Mucosa of descending colon (tissue), 3 donors: ENCODE measurements at regions not wholly inside any gene's neighbourhood (a gene's known extent, or its start where the extent isn't known, plus 50 kb on each side); places are given as distances from the start of the nearest gene placed in this dataset.

Experiments used
- ATAC-seq: fragments of 200-7000 bp; cut with Tn5 transposase; one replicate; pipeline ENCODE4 v1.9.1; 2020; ENCODE audit warnings: mild to moderate bottlenecking, moderate library complexity
- DNase-seq, 3 donors: peaks; one replicate each; pipeline ENCODE4 v3.0.0-alpha.2; 2020
- H3K36me3 ChIP-seq: fragments of 200-600 bp; one replicate; pipeline ENCODE4 v1.8.0; 2021; ENCODE audit warnings: low read depth, mild to moderate bottlenecking
- H3K4me1 ChIP-seq: fragments of 200-600 bp; one replicate; pipeline ENCODE4 v1.8.0; 2021; ENCODE audit warnings: low read depth, mild to moderate bottlenecking
- H3K4me3 ChIP-seq: fragments of 200-600 bp; one replicate; pipeline ENCODE4 v1.8.0; 2021; ENCODE audit warnings: mild to moderate bottlenecking
- H3K9me3 ChIP-seq: fragments of 200-600 bp; one replicate; pipeline ENCODE4 v1.8.0; 2021; ENCODE audit warnings: mild to moderate bottlenecking
- intact Hi-C, 2 donors: fragments of 100-400 bp; cut with DNase I in 1 of 2; cut with micrococcal nuclease in 1 of 2; formaldehyde crosslinking; loops; one replicate each; pipeline versions ENCODE4 v1.11.0 to v1.11.1; 2022; cut with DNase I, micrococcal nuclease
- TF ChIP-seq, protein P1 (sequence below): fragments of 200-600 bp; IDR thresholded peaks from one replicate; pipeline ENCODE4 v1.8.0; 2022; ENCODE audit warnings: antibody characterized with exemption, mild to moderate bottlenecking
- donor health status: DM: no; HTN: no; CAD: no; lungs with moderate emphysema.
- donor health status: DM: no; HTN: no; CAD: no.
- donor health status: DM: no; HTN: yes; CAD: no.

DNA sequence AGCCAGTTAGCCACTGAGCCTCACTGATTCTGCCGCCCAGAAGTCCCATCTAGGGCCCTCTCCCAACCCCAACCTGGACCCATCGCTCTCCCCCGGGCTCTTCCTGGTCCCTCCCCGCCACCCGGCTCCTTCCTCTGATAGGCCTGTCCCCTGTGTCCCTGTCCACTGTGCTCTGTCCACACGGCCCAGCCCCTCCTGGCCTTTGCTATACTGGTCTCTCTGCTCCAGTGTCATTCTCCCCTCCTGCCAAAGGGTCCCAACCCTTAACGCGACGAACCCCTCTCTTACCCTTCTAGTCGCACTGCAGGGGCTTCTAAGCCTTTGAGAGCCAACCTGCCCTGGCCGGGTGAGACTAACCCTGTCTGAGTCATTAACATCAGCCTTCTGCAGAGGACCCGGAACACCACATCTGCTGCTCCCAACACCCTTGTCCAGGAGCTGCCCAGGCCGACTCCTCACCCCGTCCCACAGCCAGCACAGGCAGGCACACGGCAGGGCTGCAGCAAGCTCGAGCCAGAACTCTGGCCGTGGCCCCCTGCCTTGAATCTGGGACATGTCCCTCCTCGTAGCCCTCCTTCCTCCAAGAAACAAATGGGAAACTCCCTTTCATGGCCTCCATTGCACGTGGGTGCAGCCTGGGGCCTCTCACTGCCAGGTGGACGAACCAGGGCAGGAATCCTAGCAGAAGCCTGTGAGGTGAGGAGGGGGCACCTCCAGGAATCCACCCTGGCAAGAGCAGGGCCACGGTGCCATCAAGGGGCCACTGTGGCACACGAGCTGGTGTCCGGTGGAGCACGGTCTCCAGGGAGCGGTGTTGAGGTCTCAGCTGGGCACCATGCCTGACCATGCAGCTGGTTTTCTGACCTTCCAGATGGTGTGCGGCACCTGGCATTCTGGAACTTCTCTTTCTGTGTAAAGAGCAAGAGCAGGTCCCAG lies 140.9 kb upstream of the IQSEC1 start:
- H3K36me3 ChIP-seq, result no peaks in the 10 kb centered on the region
- no peaks in the 10 kb centered on the region for H3K9me3 ChIP-seq
- TF ChIP-seq, protein P1, sequence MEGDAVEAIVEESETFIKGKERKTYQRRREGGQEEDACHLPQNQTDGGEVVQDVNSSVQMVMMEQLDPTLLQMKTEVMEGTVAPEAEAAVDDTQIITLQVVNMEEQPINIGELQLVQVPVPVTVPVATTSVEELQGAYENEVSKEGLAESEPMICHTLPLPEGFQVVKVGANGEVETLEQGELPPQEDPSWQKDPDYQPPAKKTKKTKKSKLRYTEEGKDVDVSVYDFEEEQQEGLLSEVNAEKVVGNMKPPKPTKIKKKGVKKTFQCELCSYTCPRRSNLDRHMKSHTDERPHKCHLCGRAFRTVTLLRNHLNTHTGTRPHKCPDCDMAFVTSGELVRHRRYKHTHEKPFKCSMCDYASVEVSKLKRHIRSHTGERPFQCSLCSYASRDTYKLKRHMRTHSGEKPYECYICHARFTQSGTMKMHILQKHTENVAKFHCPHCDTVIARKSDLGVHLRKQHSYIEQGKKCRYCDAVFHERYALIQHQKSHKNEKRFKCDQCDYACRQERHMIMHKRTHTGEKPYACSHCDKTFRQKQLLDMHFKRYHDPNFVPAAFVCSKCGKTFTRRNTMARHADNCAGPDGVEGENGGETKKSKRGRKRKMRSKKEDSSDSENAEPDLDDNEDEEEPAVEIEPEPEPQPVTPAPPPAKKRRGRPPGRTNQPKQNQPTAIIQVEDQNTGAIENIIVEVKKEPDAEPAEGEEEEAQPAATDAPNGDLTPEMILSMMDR, result no peak
- H3K4me3 ChIP-seq, result no peak overlapping the region
- DNase-seq (peak in 1 of 3 donors; percentile 34), ATAC-seq (no peak)
- H3K4me1 ChIP-seq, result no peaks in the 10 kb centered on the region
- intact Hi-C loops, result no loop called here

DNA sequence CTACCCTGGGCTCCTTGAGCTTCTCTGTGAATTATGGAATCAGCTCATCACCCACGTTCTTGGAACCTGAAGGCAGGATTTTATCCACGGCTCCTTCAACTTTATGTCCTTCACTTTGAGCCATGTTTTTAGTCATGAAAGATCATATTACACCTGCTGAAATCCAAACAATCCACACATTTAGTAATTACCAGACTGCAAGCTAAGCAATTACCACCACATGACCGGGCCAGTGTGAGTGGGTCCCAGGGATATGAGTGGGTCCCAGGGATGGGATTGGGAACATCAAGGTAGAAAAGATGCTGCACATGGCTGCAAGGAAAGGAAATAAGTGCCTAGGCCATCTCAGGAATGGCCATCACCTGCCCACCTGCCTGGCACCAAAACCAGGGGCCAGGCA lies 140.3 kb upstream of the IQSEC1 start:
- H3K9me3 ChIP-seq, result no peaks in the 10 kb centered on the region
- TF ChIP-seq, protein P1, result no peak
- H3K4me3 ChIP-seq, result no peak overlapping the region
- ATAC-seq (no peak), DNase-seq (no peak)
- H3K36me3 ChIP-seq, result no peaks in the 10 kb centered on the region
- intact Hi-C loops, result no loop called here
- no peaks in the 10 kb centered on the region for H3K4me1 ChIP-seq

DNA sequence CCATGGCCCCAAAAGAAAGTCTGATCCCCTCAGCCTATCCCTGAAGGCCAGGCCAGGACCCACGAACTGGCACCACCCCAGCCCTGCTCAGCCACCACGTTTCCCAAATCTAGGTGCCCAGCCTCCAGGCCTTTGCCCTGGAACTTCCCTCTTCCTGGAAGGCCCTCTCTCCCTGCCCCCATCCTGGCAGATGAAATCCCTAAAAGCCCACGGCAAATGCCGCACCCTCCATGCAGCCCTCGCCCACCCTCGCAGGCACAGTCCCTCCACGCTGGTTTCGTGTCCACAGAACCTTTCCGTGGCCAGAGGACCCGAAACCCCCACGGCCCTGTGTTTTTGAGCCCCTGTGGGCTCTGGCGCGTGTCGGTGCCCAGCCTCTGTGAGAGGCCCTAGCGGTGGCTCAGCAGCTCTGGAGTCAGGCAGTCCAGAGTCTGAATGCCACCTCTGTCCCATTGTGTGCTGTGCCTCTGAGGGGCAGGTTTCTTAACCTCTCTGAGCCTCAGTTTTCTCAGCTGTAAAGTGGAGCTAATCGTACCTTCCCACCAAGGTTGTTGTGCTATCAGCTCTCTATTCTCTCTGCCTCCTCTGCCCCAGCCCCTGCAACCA lies 138.5 kb upstream of the IQSEC1 start:
- DNase-seq, result peak in 1 of 3 donors; percentile 34
- TF ChIP-seq, protein P1, result no peak
- Histone ChIP-seq H3K36me3 (no peaks in the 10 kb centered on the region), H3K9me3 (no peaks in the 10 kb centered on the region), H3K4me1 (no peaks in the 10 kb centered on the region), H3K4me3 (no peak overlapping the region)
- ATAC-seq, result no peak
- intact Hi-C loops, result no loop called here

DNA sequence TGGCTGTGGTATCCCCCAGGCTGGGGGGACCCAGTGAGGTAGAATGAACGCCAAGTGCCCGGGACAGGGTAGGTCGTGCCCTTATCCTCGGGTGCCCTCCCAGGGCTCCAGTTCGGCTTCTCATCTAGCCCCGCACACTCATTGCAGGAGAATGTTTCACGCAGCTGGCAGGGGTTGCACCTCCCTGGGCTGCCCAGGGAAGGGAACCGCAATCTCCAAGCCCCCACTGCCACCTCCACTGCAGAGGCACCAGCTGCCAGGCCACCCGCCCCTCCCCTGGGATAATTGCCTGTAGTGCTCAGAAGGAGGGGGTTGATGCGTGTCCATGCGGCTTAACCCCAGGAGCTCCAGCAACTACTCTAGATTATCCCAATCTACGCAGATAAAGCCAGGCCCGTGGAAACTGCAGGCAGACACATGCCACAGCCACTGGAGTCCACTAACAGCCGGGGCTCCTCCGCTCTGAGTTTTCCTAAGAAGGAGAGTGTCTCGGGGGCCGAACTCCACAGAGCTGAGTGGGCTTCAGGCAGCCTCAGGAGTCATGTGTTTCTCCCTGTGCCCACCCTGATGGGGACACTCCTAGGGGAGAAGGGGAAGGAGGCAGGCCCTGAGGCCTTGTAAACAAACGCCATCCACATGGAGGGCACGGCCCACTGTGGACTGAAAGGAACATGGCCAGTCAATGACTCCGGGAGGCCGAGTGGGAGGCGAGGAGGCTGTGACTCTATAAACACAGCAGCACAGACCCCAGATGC lies 137.2 kb upstream of the IQSEC1 start:
- intact Hi-C loops, result no loop called here
- Histone ChIP-seq H3K36me3 (no peaks in the 10 kb centered on the region), H3K9me3 (no peaks in the 10 kb centered on the region), H3K4me1 (no peaks in the 10 kb centered on the region), H3K4me3 (no peak overlapping the region)
- ATAC-seq (no peak), DNase-seq (peak in 1 of 3 donors; percentile 23)
- TF ChIP-seq, protein P1, result no peak

DNA sequence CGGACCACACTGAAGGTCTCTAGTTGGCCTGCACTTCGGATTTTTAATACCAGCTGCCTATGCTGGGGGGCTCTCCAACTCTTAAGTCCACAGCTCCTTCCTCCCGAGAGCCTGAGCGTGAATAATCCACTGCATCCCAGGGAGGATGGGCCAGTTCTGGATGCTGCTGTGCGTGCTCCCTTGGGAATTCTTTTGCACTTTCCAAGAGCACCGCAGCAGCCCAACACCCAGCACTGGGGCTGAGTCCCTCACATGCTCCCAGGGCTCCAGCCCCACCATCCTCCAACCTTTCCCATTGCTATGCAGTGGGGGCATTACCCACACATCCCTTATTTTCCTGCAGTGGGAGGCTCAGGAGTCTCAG lies 136.4 kb upstream of the IQSEC1 start:
- H3K4me1 ChIP-seq, result no peaks in the 10 kb centered on the region
- H3K36me3 ChIP-seq, result no peaks in the 10 kb centered on the region
- no peaks in the 10 kb centered on the region for H3K9me3 ChIP-seq
- intact Hi-C loops, result no loop called here
- H3K4me3 ChIP-seq, result no peak overlapping the region
- TF ChIP-seq, protein P1, result no peak
- ATAC-seq (no peak), DNase-seq (no peak)
